Right lobe of liver (tissue), 4 donors: ENCODE measurements at regions not wholly inside any gene's neighbourhood (a gene's known extent, or its start where the extent isn't known, plus 50 kb on each side); places are given as distances from the start of the nearest gene placed in this dataset.

Source experiments
- CTCF ChIP-seq, 4 donors: fragments of 200-600 bp in 3 of 4; fragments of 450-650 bp in 1 of 4; IDR thresholded peaks; one replicate each; pipeline versions ENCODE4 v1.5.1 to v1.8.0; 2016 to 2022; ENCODE audit warnings: antibody characterized with exemption in 4 of 4, mild to moderate bottlenecking in 2 of 4
- POLR2A ChIP-seq: fragments of 450-650 bp; IDR thresholded peaks from one replicate; pipeline ENCODE4 v1.6.1; 2017; ENCODE audit warnings: antibody characterized with exemption, mild to moderate bottlenecking
- donor health status: DM: no; HTN: no; CAD: no.
- donor health status: DM: no; HTN: no; CAD: no.
- donor health status: DM: no; HTN: yes; CAD: no.

GRCh38 chr2:221969830-221970144 lies 329.0 kb downstream of the PAX3 start:
- TF ChIP-seq CTCF (IDR thresholded peaks at IDR 0.05) (no peak), POLR2A (no peak)
